T-cell (primary cell): ENCODE measurements at regions not wholly inside any gene's neighbourhood (a gene's known extent, or its start where the extent isn't known, plus 50 kb on each side); places are given as distances from the start of the nearest gene placed in this dataset.

Experiments
- ATAC-seq, 4 experiments: fragments of 200-7000 bp in 3 of 4; fragments of 150-1000 bp in 1 of 4; cut with Tn5 transposase; replicated peaks in 1 of 4; 1 replicate in 3 of 4; 2 replicates in 1 of 4; pipeline ENCODE4 v1.10.0; 2021; ENCODE audit warnings: moderate library complexity in 3 of 4, mild to moderate bottlenecking in 2 of 4, moderate number of reproducible peaks in 1 of 4
- CTCF ChIA-PET, 2 donors: fragments of 300-600 bp; sonication (Branson Sonifier 250); formaldehyde crosslinking; loops; one replicate each; lab custom pipeline; 2022; ENCODE audit warnings: antibody characterized with exemption in 2 of 2; lab: Charles Lee
- POLR2A ChIA-PET, 2 donors: fragments of 300-600 bp; sonication (Branson Sonifier 250); formaldehyde crosslinking; loops; one replicate each; lab custom pipeline; 2022; ENCODE audit warnings: antibody characterized with exemption in 2 of 2; lab: Charles Lee
- DNase-seq, 35 experiments: peaks; one replicate each; pipeline versions ENCODE4 v3.0.0 to v3.0.0-alpha.2; 2013 to 2023
- H3K27ac ChIP-seq: one replicate; pipeline ENCODE4 v1.5.1; 2013; ENCODE audit warnings: low read length
- H3K27me3 ChIP-seq, 2 experiments: replicated peaks in 1 of 2; 1 replicate in 1 of 2; 2 replicates in 1 of 2; pipeline versions ENCODE4 v1.6.1 to v1.7.0; 2013; ENCODE audit warnings: low read length in 1 of 2, mixed read lengths in 1 of 2; ENCODE audit not compliant: control insufficient read depth in 2 of 2, insufficient read depth in 2 of 2; ENCODE audit errors: extremely low read depth in 1 of 2
- H3K36me3 ChIP-seq, 2 donors: 1 replicate in 1 of 2; 2 replicates in 1 of 2; pipeline versions ENCODE4 v1.6.1 to v1.7.0; 2013; ENCODE audit warnings: low read length in 1 of 2; ENCODE audit not compliant: control insufficient read depth in 2 of 2, insufficient read depth in 1 of 2; ENCODE audit errors: extremely low read depth in 1 of 2
- H3K4me1 ChIP-seq, 2 experiments: 1 replicate in 1 of 2; 2 replicates in 1 of 2; pipeline versions ENCODE4 v1.6.1 to v1.7.0; 2013; ENCODE audit warnings: low read length in 2 of 2, mixed read lengths in 1 of 2; ENCODE audit not compliant: insufficient read depth in 2 of 2, control insufficient read depth in 1 of 2; ENCODE audit errors: extremely low read depth in 1 of 2
- H3K4me3 ChIP-seq, 2 donors: 1 replicate in 1 of 2; 2 replicates in 1 of 2; pipeline versions ENCODE4 v1.5.1 to v1.7.0; 2013; ENCODE audit warnings: mild to moderate bottlenecking in 2 of 2, low read length in 1 of 2, moderate library complexity in 1 of 2; ENCODE audit not compliant: control insufficient read depth in 1 of 2; ENCODE audit errors: extremely low read depth in 1 of 2
- H3K9me3 ChIP-seq: 2 replicates; pipeline ENCODE4 v1.7.0; 2013
- H3K27ac Mint-ChIP-seq, 2 donors: one replicate each; pipeline ENCODE4 v1.8.0; 2020 to 2021; ENCODE audit warnings: mild to moderate bottlenecking in 2 of 2, mixed read lengths in 2 of 2
- H3K27me3 Mint-ChIP-seq, 2 donors: one replicate each; pipeline ENCODE4 v1.8.0; 2021 to 2022; ENCODE audit warnings: mixed read lengths in 2 of 2
- H3K36me3 Mint-ChIP-seq: one replicate; pipeline ENCODE4 v1.8.0; 2021; ENCODE audit warnings: mixed read lengths
- H3K4me1 Mint-ChIP-seq, 3 donors: one replicate each; pipeline ENCODE4 v1.8.0; 2020 to 2022; ENCODE audit warnings: mixed read lengths in 3 of 3, mild to moderate bottlenecking in 1 of 3
- H3K4me3 Mint-ChIP-seq, 3 donors: one replicate each; pipeline ENCODE4 v1.8.0; 2020 to 2022; ENCODE audit warnings: mild to moderate bottlenecking in 3 of 3, mixed read lengths in 3 of 3, moderate library complexity in 3 of 3
- H3K9me3 Mint-ChIP-seq, 3 donors: one replicate each; pipeline ENCODE4 v1.8.0; 2020 to 2022; ENCODE audit warnings: mixed read lengths in 3 of 3
- WGBS: methylation state at CpG from one replicate; pipeline ENCODE4 v1.1.5; 2013; ENCODE audit warnings: missing lambda C conversion rate; ENCODE audit not compliant: insufficient coverage; 5-methylcytosine and 5-hydroxymethylcytosine counted together

DNA sequence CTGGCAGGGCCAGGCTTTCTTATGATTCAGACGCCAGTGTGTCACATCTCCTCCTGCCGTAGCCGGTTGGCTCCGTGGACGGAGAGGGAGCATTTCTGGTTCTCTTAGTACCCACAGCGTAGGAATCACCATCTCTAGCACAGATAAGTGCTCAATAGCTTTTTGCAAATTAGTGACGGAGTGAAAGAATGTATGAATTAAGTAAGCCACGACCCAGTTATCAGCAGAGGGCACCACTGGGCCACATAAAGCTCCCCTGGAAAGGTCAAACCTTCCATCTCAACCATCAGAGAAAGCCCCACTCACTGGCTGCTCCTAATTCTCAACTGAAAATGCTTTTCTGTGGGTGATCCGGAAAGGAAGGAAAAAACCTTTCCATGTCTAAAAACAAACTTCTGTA lies 317.0 kb upstream of the ADCY2 start:
- H3K27me3 Mint-ChIP-seq, result peaks cover 0 to 5% of the 10 kb centered on the region in 2 donors
- ATAC-seq (no peak), DNase-seq (no peak)
- Histone ChIP-seq H3K36me3 (no peaks in the 10 kb centered on the region), H3K9me3 (no peaks in the 10 kb centered on the region), H3K27me3 (peaks cover 0 to 3% of the 10 kb centered on the region in 2 experiments), H3K27ac (no peak overlapping the region), H3K4me3 (no peak overlapping the region), H3K4me1 (no peaks in the 10 kb centered on the region)
- H3K36me3 Mint-ChIP-seq, result no peaks in the 10 kb centered on the region
- H3K4me3 Mint-ChIP-seq, result no peak overlapping the region
- H3K9me3 Mint-ChIP-seq, result peaks cover 0 to 4% (median 0%) of the 10 kb centered on the region in 3 donors
- no peaks in the 10 kb centered on the region for H3K4me1 Mint-ChIP-seq
- CTCF ChIA-PET, result no interaction called here
- no peak overlapping the region for H3K27ac Mint-ChIP-seq
- WGBS, result 89% methylated on average over 3 of the region's 9 CpGs
- POLR2A ChIA-PET, result interaction anchor here in 1 of 2 donors (0.7 kb wide), 1 partner anchor 329 kb away, joined by 3 read pairs; no protein-coding TSS in a partner anchor

DNA sequence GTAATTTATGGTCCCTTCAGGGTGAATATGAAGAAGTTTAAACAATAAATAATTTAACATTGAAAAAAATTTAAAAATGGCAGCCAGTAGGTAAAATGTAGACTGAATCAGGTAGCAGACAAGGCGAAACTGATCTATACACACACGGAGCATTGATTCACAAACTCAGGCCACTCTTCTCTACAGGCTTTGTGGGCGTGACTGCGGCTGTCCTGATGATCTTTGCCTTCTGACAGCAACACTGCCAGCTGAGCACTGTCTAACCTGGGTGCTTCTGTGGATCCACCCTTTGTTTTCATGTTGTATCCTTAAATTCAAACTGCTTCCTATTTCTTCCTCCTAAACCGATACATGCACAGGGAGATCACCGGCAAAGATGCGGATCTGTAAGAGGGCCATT lies 315.4 kb upstream of the ADCY2 start:
- Mint-ChIP-seq H3K36me3 (no peaks in the 10 kb centered on the region), H3K4me1 (no peaks in the 10 kb centered on the region), H3K4me3 (no peak overlapping the region), H3K27ac (no peak overlapping the region), H3K9me3 (peaks cover 0 to 4% (median 0%) of the 10 kb centered on the region in 3 donors), H3K27me3 (peaks cover 0 to 5% of the 10 kb centered on the region in 2 donors)
- ChIA-PET CTCF (interaction anchor here in 1 of 2 donors (0.6 kb wide), 1 partner anchor 573 kb away, joined by 6 read pairs; no protein-coding TSS in a partner anchor), POLR2A (no interaction called here)
- Histone ChIP-seq H3K9me3 (no peaks in the 10 kb centered on the region), H3K4me3 (no peak overlapping the region), H3K27ac (no peak overlapping the region), H3K4me1 (no peaks in the 10 kb centered on the region), H3K36me3 (no peaks in the 10 kb centered on the region), H3K27me3 (peaks cover 0 to 3% of the 10 kb centered on the region in 2 experiments)
- DNase-seq (no peak), ATAC-seq (no peak)
- 68% methylated on average over 4 of the region's 7 CpGs for WGBS

GRCh38 chr5:7087719-7088297 lies 308.1 kb upstream of the ADCY2 start:
- H3K9me3 ChIP-seq, result no peaks in the 10 kb centered on the region
- no peaks in the 10 kb centered on the region for H3K4me1 Mint-ChIP-seq
- no peak overlapping the region for H3K4me3 ChIP-seq
- H3K4me1 ChIP-seq, result no peaks in the 10 kb centered on the region
- no peaks in the 10 kb centered on the region for H3K36me3 Mint-ChIP-seq
- DNase-seq (no peak), ATAC-seq (no peak)
- peaks cover 0 to 4% (median 0%) of the 10 kb centered on the region in 3 donors for H3K9me3 Mint-ChIP-seq
- no peaks in the 10 kb centered on the region for H3K27me3 ChIP-seq
- H3K27ac ChIP-seq, result no peak overlapping the region
- no peak overlapping the region for H3K4me3 Mint-ChIP-seq
- CTCF ChIA-PET, result no interaction called here
- H3K27me3 Mint-ChIP-seq, result no peaks in the 10 kb centered on the region
- no peak overlapping the region for H3K27ac Mint-ChIP-seq
- 75% methylated on average over 4 of the region's 6 CpGs for WGBS
- H3K36me3 ChIP-seq, result no peaks in the 10 kb centered on the region
- POLR2A ChIA-PET, result no interaction called here

- Mint-ChIP-seq H3K27ac (no peak overlapping the region), H3K9me3 (no peaks in the 10 kb centered on the region), H3K4me3 (no peak overlapping the region), H3K36me3 (no peaks in the 10 kb centered on the region), H3K27me3 (no peaks in the 10 kb centered on the region), H3K4me1 (no peaks in the 10 kb centered on the region)
- no peaks in the 10 kb centered on the region for H3K9me3 ChIP-seq
- no peak overlapping the region for H3K27ac ChIP-seq
- ChIA-PET POLR2A (no interaction called here), CTCF (no interaction called here)
- DNase-seq (no peak), ATAC-seq (no peak)
- H3K4me1 ChIP-seq, result no peaks in the 10 kb centered on the region
- peaks cover 0 to under 1% of the 10 kb centered on the region in 2 experiments for H3K27me3 ChIP-seq
- no CpG with 5 or more reads among the region's 3 CpGs for WGBS
- H3K4me3 ChIP-seq, result no peak overlapping the region
- H3K36me3 ChIP-seq, result no peaks in the 10 kb centered on the region
These were observed 307.1 kb upstream of the ADCY2 start for GRCh38 chr5:7088849-7089248.

GRCh38 chr5:7094626-7095025 lies 301.3 kb upstream of the ADCY2 start:
- H3K4me3 ChIP-seq, result no peak overlapping the region
- Mint-ChIP-seq H3K36me3 (no peaks in the 10 kb centered on the region), H3K27ac (no peak overlapping the region), H3K4me1 (no peaks in the 10 kb centered on the region), H3K9me3 (no peaks in the 10 kb centered on the region), H3K27me3 (no peaks in the 10 kb centered on the region), H3K4me3 (no peak overlapping the region)
- WGBS, result 30% methylated on average over 2 of the region's 3 CpGs
- DNase-seq (no peak), ATAC-seq (no peak)
- H3K27me3 ChIP-seq, result peaks cover 0 to 2% of the 10 kb centered on the region in 2 experiments
- H3K9me3 ChIP-seq, result no peaks in the 10 kb centered on the region
- H3K27ac ChIP-seq, result no peak overlapping the region
- no peaks in the 10 kb centered on the region for H3K36me3 ChIP-seq
- ChIA-PET CTCF (no interaction called here), POLR2A (no interaction called here)
- no peaks in the 10 kb centered on the region for H3K4me1 ChIP-seq

- Mint-ChIP-seq H3K4me1 (no peaks in the 10 kb centered on the region), H3K27me3 (no peaks in the 10 kb centered on the region), H3K9me3 (peaks cover 0 to 3% (median 0%) of the 10 kb centered on the region in 3 donors), H3K4me3 (no peak overlapping the region), H3K36me3 (no peaks in the 10 kb centered on the region), H3K27ac (no peak overlapping the region)
- ChIA-PET POLR2A (no interaction called here), CTCF (no interaction called here)
- DNase-seq (no peak), ATAC-seq (no peak)
- Histone ChIP-seq H3K4me3 (no peak overlapping the region), H3K27ac (no peak overlapping the region), H3K27me3 (peaks cover 0 to 2% of the 10 kb centered on the region in 2 experiments), H3K4me1 (no peaks in the 10 kb centered on the region), H3K9me3 (no peaks in the 10 kb centered on the region), H3K36me3 (no peaks in the 10 kb centered on the region)
- WGBS, result 100% methylated on average over 1 of the region's 2 CpGs
These were observed 299.6 kb upstream of the ADCY2 start for GRCh38 chr5:7096294-7096693.
